Caki2 (cell line): ENCODE measurements at regions not wholly inside any gene's neighbourhood (a gene's known extent, or its start where the extent isn't known, plus 50 kb on each side); places are given as distances from the start of the nearest gene placed in this dataset.
A peak's percentile ranks its signal among the peaks of the same experiment; 100 is the strongest.
"Not testable (repeated sequence)": the region's sequence is repeated elsewhere in the genome, so short reads cannot be mapped to it uniquely, and the experiment has no call there.

Experiments
- DNase-seq: peaks from one replicate; pipeline ENCODE4 v3.0.0-alpha.2; 2015; ENCODE audit warnings: low read depth
- in situ Hi-C: cut with HindIII; loops from 2 replicates; pipeline ENCODE4 v1.10.0; 2016; ENCODE audit warnings: low sequenced_read_pairs, low pct_unique_long_range_greater_than_20kb, mixed read lengths

GRCh38 chr5:164090358-164090757 lies 584.9 kb downstream of the MAT2B start:
- in situ Hi-C loops: no loop called here
- DNase-seq: no peak

GRCh38 chr5:164091836-164092235 lies 586.4 kb downstream of the MAT2B start:
- in situ Hi-C loops: no loop called here
- no peak for DNase-seq

GRCh38 chr5:164094291-164094690 lies 588.9 kb downstream of the MAT2B start:
- DNase-seq: no peak
- in situ Hi-C loops: no loop called here

GRCh38 chr5:164097749-164098148 lies 592.3 kb downstream of the MAT2B start:
- no peak for DNase-seq
- in situ Hi-C loops: no loop called here

- in situ Hi-C loops: no loop called here
- DNase-seq: no peak
These were observed 593.1 kb downstream of the MAT2B start for GRCh38 chr5:164098531-164098930.

GRCh38 chr5:164098979-164099378 lies 593.6 kb downstream of the MAT2B start:
- DNase-seq: no peak
- in situ Hi-C loops: no loop called here

- in situ Hi-C loops: no loop called here
These were observed 610.0 kb downstream of the MAT2B start for GRCh38 chr5:164115420-164115819.

GRCh38 chr5:164119806-164120447 lies 614.5 kb downstream of the MAT2B start:
- peak; percentile 46 for DNase-seq
- in situ Hi-C loops: no loop called here

More at GRCh38 chr5:164115420-164115819, 610.0 kb downstream of the MAT2B start:
- DNase-seq: no peak

GRCh38 chr5:164127527-164127926 lies 622.1 kb downstream of the MAT2B start:
- in situ Hi-C loops: no loop called here
- no peak for DNase-seq

- no peak for DNase-seq
- in situ Hi-C loops: no loop called here
These were observed 626.9 kb downstream of the MAT2B start for GRCh38 chr5:164132358-164132757.

GRCh38 chr5:164137095-164137494 lies 631.7 kb downstream of the MAT2B start:
- in situ Hi-C loops: no loop called here
- DNase-seq: no peak

- in situ Hi-C loops: no loop called here
- no peak for DNase-seq
These were observed 634.0 kb downstream of the MAT2B start for GRCh38 chr5:164139423-164139822.

GRCh38 chr5:164145458-164145857 lies 640.0 kb downstream of the MAT2B start:
- DNase-seq: no peak
- in situ Hi-C loops: no loop called here

- in situ Hi-C loops: no loop called here
These were observed 640.8 kb downstream of the MAT2B start for GRCh38 chr5:164146223-164146622.

GRCh38 chr5:164148292-164148691 lies 642.9 kb downstream of the MAT2B start:
- no peak for DNase-seq
- in situ Hi-C loops: no loop called here

More at GRCh38 chr5:164146223-164146622, 640.8 kb downstream of the MAT2B start:
- DNase-seq: no peak

- in situ Hi-C loops: not testable (repeated sequence)
These were observed 647.1 kb downstream of the MAT2B start for GRCh38 chr5:164152539-164152938.

GRCh38 chr5:164153469-164154172 lies 648.2 kb downstream of the MAT2B start:
- in situ Hi-C loops: no loop called here
- DNase-seq: peak; percentile 11

More at GRCh38 chr5:164152539-164152938, 647.1 kb downstream of the MAT2B start:
- not testable (repeated sequence) for DNase-seq

- no peak for DNase-seq
- in situ Hi-C loops: no loop called here
These were observed 665.4 kb downstream of the MAT2B start for GRCh38 chr5:164170814-164171213.

GRCh38 chr5:164175083-164175482 lies 669.7 kb downstream of the MAT2B start:
- DNase-seq: no peak
- in situ Hi-C loops: no loop called here

GRCh38 chr5:164179406-164179805 lies 674.0 kb downstream of the MAT2B start:
- in situ Hi-C loops: no loop called here
- DNase-seq: no peak
